NCI-H526 treated with DMSO at 0.1 percent for 48 hours (cell line): ENCODE measurements at regions not wholly inside any gene's neighbourhood (a gene's known extent, or its start where the extent isn't known, plus 50 kb on each side); places are given as distances from the start of the nearest gene placed in this dataset.

Experiments used
- DNase-seq: peaks from one replicate; lab custom pipeline; 2025; lab: John Stamatoyannopoulos, UW

DNA sequence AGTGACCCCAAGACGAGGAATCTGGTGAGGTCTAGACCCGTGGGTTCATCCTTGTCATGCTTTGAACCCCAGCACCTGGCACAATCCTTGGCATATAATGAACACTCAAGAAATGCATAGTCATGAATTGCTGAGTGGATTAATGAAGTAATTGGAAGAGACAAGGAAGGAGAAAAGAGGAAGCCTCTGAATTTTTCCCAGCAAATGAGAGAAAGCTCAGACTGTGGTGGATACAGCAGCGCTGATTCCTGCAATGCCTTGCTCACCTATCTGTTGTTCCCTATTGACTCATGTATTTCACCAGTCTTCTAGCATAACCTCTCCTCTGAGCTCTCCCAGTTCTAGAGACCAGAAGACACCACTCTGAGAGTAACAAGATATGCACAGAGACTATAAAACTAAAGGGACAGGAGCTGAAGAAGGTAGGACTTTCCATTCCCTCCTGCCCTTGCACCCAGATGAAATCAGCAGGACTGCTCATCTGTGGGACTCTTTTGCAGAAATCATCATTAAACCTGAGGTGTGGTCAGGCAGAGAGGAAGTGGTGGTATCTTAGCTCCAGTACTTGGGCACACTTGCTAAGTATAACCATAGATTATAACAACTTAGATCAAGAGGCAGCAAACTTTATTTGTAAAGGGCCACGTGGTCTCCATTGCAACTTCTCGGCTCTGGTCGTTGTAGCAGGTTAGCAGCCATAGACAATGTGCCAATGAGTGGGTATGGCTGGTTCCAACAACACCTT lies 102.8 kb downstream of the MAF start:
- no peak for DNase-seq

DNA sequence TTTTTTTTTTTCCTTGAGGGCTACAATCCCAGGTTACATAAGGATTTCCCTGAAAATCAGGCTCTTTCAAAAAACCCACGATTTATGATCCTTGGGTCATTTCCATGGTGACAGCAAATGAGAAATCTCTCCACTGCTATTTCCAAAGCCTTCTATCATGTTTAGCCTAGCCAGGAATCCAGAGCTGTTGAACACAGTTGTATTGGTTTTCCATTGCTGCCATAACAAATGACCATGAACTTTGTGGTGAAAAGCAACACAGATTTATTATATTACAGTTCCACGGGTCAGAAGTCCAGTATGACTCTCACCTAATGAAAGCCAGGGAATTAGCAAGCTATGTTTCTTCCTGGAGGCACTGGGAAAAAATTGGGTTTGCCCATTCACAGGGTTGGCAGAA lies 106.6 kb downstream of the MAF start:
- DNase-seq = no peak

DNA sequence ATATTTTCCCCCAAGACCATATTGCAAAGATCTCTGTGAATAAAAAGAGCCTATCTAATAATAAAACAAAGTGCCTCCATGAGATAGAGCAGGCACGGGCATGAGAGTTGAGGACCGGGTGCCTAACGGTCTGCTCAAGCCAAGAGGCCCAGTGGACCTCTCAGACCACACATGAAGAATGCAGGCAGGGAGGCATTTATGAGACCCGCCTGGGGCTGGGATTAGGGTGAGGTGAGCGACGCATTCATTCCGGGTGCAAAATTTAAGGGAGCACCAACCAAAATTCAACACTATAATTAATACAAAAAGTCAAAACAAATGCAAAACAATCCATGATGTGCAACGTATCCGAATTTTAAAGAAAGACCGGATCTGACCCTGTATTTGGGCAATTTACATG lies 108.5 kb downstream of the MAF start:
- DNase-seq = no peak

DNA sequence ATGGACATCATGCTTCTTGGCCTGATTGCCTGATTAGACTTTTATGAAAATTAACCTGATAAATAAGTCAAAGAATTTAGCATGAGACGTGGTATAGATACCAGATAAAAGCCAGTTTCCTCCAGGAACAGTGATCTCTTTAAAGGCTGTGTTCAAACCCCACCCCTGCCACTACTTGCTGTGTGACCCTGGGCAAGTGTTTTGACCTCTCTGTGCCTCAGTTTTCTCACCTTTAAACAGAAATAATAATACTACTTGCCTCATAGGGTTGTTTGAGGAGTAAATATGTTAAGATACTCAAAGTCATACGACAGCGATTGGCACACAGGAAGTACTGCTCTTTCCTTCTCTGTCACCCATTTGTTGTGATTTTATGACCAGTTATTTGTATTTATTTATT lies 115.5 kb downstream of the MAF start:
- DNase-seq = no peak

DNA sequence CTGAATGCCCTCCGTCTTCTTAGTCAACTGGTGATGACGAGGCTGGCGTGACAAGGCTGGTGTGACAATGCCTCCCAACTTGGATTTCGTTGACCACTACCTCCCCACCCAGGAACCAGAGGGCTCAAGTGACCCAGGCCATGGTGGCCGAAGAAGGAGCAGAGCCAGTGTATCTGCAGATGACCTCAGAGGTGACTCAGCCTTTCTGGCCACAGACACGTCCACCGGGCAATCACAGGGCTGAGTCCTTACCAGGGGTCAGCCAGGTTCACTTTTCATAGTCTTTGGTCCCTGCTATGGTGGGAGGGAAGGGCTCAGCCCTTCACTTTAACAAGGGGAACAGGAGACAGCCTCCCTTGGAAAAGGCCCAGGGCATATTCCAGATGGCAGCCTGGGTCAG lies 116.3 kb downstream of the MAF start:
- DNase-seq = no peak

DNA sequence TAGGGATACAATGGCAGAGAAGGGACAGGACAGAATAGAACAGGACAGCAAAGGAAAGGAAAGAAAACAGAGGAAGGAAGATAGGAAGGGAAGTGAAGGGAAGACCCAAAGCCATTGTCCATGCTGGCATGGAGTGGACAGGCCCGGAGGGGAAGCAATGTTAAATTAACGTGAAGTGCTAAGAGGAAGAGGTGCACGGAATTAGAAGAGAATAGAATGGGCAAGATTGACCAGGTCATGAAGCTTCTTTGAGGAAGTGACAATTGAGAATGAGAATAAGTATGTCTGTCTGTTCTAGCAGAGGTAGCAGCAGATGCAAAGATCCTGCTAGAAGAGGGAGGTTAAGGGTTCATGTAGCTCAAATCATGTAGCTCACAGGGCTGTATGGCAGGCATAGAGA lies 117.2 kb downstream of the MAF start:
- DNase-seq = no peak

DNA sequence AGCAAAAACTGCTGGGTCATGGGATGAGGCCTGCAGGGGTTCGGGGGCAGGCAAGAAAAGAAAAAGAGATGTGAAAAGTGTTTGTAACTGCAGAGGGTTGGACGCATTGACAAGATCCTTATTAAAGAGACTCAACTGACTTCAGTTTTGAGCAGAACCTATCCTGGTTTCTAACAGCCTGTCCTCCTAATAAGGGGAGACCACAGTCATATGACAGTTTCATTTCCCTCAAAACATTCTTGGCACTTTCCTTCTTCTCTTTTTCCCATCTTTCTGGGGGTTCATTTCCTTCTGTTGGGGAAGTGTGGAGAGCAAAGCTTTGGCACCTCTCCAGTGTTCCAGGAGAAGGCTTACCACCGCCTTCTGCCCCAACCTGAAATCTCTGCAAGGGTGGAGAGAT lies 118.5 kb downstream of the MAF start:
- DNase-seq = no peak

DNA sequence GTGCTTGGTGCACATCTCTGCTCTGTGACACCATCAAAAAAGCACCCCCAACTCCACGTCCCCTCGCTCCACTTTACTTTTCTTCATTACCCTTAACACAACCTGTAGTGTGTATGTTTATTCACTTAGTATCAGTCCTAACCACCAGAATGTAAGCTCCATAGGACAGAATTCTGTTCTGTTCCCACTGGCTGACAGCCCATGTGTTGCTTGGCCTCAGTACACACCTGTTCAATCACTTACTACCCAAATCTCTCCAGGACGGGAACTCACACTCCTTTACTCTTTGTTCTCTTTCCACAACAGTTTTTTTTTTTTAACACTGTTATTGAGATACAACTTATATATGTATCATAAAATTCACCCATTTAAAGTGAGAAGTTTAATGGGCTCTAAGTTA lies 119.6 kb downstream of the MAF start:
- DNase-seq = no peak

DNA sequence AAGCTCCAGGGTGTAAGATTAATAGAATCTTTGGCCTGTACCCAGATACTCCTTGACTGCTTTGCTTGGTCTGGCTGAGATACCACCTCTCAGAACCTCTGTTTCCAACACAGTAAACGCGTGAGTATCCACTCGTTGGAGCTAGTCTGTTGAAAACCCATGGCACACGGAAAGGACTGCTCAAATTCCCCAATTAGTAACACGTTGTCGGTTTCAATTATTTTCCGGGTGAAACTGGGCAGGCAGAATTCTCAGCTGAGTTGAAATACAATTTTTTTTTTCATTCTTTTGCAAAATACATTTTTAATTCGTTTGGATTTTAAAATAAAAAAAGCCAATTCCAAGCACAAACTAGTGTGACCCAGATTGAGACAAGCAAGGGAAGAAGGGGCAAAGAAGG lies 120.5 kb downstream of the MAF start:
- no peak for DNase-seq

DNA sequence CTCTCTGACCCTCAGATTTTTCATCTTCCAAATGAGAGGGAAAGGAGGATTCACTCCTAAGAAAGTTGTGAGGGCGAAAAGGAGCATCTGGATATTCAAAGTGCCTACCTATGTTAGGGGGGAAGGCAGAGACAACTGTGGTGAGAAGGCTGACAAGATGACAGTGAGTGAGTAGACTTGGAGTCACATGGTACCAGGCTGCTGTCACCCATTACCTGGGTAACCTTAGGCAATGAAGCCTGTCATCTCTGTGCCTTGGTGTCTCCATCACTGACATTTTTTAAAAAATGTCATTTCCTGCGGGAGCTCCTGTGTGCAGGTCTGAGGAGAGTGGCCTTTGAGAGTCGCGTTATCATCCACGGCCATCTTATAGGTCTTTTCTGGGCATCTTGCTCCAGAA lies 124.0 kb downstream of the MAF start:
- DNase-seq = no peak

DNA sequence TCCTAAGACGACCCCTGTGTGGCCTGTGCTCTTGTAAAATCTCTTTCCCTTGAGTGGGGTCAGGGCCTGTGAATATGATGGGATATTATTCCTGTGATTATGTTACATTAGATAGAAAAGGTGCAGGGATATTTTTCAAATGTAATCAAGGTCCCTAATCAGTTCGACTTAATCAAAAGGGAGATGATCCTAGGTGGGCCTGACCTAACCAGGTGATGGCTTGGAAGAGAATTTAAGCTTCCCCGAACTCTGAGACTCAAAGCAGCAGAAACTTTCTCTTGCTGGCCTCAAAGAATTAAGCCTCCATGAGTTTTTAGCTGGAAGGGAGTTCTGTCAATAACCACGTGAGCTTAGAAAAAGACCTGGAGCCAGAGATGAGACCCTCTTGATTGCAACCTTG lies 124.7 kb downstream of the MAF start:
- no peak for DNase-seq

DNA sequence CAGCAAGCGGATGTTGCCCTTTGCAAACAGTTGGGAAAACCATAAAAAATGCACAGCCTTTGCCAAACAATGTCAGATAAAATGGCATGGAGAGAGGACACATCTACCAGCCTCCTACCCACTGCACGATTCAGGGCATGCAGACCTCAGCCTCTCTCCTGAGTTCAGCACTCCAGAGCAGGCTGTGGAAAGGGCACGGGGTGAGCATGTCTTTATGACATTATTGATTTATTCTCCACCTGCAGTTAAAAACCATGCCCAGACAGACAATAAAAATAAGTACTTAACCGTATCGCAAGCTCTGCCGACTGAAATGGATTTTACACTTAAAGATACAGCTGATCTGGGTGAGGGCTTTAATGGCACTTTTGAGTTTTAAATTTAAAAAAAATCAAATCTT lies 127.1 kb downstream of the MAF start:
- no peak for DNase-seq

DNA sequence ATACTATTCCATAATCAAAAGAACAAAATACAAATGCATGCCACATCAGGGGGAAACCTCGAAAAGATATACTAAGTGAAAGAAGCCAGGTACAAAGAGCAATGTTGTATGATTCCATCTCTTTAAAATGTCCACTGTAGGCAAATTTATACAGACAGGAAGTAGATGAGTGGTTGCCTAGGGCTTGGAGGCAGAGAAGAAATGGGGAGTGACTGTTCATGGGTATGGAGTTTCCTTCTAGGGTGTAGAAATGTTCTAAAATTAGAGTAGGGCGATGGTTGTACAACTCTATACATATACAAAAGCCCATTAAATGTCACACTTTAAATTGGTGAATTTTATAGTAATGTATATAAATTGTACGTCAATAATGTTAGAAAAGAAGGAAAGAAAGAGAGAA lies 128.1 kb downstream of the MAF start:
- DNase-seq = no peak

DNA sequence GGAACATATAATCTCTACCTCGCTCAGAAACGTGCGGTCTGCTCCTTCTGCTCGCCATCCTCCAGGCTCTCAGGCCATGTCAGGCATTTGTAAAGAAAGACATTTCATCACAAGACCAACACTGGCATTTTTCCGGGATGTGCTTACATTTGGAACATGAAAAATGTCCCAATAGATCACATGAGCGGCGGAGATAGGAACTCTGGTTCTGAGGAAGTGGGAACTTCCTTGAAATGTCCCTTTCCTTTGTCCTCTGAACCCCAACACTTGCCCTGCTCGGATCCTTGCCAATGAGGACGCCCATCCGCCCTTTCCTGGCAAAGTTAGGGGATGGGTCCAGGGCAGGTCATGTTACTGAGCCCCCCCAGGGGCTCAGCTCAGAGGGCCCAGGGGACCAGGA lies 130.5 kb downstream of the MAF start:
- no peak for DNase-seq

DNA sequence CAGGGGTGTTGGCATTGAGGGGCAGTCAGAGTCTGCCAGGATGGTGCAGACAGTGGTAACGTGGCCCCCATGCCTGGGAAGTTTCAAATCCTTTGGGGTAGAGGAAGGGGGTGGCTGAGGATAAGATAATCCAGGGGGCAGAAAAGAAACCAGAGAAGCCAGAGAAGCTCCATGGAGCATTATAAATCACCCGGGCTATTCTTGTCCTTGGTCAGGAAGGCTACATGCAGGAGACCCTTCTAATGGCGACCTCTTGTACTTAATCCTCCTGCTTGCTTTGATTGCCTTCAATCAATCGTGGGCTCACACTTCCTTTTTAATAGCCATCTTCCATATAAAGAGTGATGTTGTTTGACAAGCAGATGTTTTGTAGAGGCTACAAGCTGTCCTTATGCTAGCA lies 131.9 kb downstream of the MAF start:
- no peak for DNase-seq

DNA sequence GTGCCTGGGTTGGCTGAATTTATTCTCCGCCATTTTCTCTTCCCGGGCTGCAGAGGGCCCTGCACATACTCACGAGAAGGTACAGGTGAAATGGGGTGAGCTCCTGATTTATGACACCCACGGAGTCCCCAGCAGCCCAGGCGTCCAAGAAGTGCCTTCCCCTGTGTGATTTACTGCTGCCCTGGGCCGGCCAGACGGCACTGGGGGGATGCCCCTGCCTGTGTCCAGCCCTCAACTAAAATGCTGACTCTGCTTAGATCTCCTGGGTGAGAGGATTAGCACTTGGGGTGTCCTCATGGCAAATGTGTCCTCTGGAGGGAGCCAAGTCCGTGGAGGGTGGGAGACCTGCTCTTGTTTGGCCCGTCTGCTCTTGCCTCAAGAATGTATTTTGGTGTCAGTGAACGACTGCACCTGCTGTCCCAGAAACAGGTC lies 132.4 kb downstream of the MAF start:
- DNase-seq = no peak

DNA sequence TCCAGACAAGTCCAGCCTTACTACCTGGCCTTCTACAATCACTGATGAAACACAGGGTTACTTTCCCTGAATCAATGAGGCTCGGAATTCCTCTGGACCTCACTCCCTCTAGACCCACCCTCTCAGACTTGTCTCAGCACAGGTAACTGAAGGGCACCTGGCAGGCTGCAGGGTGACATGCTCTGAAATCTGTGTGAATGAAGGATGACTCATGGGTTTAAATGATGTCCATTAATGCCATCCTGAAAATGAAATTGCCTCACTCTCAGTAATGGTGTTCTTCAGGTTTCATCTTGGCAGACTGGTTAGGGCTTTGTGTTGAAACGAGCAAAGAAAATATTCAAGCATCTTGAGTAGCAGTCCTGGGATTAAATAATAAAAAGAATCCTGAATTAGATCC lies 134.4 kb downstream of the MAF start:
- no peak for DNase-seq

DNA sequence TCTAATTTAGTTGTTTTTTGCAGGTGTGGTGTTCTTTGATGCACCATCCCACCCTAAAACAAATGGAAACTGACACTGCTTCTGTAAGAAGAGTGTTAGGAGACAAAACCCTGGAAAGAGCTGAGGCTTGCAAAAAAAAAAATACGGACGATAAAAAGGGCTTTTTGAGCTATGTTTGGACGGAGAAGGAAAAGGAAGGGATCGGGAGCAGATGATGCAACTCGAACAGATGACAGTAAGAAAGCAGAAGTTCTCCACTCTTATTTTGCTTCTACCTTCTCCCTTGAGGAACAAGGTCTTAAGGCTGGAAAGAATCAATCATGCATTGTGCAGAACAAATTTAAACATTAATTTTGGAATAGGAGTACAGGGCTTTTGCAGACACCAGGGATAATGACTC lies 136.7 kb downstream of the MAF start:
- DNase-seq = no peak

DNA sequence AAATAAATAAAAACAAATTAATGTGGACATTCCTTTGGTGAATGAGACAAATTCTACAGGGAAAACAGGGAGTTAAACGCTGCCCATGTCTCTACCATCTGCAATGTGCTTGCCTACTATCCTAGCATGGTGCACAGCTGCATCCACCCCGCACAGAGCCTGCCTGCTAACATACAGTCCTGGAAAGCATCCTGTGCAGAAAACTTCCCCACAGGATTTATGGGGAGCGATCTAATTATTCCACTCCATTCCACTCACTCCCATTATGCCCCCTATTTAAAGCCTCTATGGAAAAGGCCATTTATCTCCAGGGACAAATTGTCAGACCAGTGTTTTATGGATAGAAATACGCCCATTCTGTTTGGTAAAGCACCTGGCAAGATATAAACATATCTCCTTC lies 144.5 kb downstream of the MAF start:
- DNase-seq = no peak

DNA sequence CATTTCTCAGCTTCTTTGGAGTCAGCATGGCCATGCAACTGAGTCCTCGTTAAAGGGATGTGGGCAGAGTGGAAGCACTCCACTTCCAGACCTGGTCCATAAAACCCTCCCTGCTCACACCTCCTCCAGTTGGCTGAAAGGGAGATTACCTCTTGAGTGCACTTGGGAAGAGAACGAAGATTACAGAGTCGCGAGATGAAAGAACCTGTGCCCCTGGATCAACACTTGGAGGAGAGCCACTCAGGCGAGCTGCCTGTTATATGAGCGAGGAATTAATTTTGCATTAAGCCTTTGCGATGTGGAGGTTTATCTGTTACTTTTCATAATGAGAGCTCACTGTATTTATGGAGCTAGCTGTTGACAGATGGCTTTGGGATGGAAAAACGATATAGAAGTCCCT lies 147.9 kb downstream of the MAF start:
- DNase-seq = no peak

DNA sequence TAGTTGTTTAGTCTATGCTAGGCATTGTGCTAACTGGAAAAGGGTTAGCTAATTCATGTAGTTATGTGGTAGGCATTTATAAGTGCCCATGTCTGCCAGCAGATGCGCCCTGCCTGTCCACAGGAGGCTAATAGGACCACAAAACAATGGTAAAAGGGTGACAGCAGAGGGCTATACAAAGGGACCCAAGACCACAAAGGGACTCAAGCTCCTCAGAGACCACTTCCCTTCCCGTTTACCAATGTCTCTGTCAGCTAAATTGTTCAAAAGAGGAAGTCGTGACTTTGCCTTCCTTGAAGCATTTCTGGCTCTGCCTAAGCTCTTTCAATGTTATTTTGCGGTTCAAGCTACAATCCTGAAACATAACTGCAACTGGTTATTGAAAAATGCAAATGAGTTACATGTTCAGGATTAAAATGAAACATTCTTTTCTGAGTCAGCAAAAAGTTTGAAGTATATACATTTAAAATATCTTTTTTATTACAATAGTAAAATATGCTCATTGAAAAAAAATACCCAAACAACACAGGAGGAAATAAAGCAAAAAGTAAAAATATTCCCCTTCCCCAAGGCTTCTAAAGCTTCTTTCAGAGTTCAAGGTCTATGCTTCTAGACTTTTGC lies 149.2 kb downstream of the MAF start:
- no peak for DNase-seq

DNA sequence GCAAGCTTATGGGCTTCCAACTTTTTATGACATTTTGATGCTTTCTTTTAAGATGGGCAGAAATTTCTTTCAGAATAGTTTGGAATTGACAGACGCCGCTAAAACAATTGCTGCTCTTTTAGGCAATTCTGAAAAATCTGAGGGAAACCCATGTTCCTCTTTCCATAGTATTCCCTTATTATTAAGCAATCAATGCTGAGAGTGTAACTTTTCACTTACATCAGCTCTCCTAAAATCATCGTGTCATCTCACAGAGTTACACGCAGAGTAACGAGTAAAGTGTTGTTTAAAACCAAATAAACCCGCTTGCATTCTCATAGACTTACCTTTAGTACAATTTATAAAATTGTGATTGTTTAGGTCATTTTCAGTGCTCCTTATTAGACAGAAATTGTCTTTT lies 150.6 kb downstream of the MAF start:
- DNase-seq = no peak

DNA sequence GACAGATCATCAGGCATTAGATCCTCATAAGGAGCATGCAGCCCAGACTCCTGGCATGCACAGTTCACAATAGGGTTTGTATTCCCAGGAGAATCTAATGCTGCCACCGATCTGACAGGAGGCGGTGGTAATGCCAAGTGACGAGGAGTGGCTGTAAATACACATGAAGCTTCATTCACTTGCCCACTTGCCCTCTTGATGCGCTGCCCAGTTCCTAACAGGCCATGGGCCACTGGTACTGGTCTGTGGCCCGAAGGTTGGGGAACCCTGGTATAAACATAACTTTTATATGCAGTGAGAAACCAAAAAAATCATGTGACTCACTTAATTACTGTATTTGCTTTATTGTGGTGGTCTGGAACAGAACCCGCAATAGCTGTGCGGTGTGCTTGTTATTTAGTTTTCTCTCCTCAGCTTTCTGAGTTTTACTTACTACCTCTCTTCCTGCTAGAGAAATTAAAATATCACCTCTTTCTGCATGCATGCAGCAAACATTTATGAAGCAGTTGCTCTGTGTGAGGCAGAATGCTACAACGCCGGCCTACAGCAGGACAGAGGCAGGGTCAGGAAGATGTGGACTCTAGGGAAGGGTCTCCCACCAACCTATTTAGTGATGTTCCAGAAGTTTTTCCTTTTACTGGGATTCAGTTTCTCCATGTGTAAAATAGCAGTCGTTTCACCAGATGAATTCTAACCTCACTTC lies 151.3 kb downstream of the MAF start:
- no peak for DNase-seq

DNA sequence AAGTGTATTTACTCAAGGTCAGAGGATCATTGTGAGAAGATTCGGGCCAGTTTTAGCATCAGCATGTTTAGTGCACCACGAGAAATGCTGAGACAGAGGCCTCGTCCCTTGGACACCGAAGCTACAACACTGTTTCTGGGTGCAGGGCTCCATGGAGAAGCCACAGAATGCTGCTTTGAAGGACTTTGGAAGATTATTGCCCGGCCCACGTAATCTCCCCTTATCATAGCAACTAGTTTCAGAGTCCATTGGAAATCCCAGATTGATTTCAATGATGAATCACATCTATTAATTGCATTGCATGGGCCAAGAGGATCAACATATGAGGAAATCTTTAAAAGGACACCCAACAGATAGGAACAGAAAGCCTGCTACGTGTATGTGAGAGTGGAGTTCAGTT lies 156.0 kb downstream of the MAF start:
- DNase-seq = no peak
